MM.1S (cell line): ENCODE measurements at regions not wholly inside any gene's neighbourhood (a gene's known extent, or its start where the extent isn't known, plus 50 kb on each side); places are given as distances from the start of the nearest gene placed in this dataset.

Source experiments
- DNase-seq: peaks from one replicate; pipeline ENCODE4 v3.0.0-alpha.2; 2015
- H2AFZ ChIP-seq: fragments of 300-600 bp; sonication (generic); 2 replicates; pipeline ENCODE4 v1.6.0; 2016; ENCODE audit warnings: antibody characterized with exemption, low read length
- H3F3A ChIP-seq: fragments of 300-600 bp; sonication (generic); 2 replicates; pipeline ENCODE4 v1.6.1; 2016; ENCODE audit warnings: mild to moderate bottlenecking, antibody characterized with exemption, low read length, moderate library complexity, mixed read lengths; ENCODE audit not compliant: insufficient read depth
- H3K27ac ChIP-seq: fragments of 300-600 bp; sonication (generic); 2 replicates; pipeline ENCODE4 v1.5.1; 2016; ENCODE audit warnings: mild to moderate bottlenecking, low read length
- H3K27me3 ChIP-seq: fragments of 300-600 bp; sonication (generic); replicated peaks from 2 replicates; pipeline ENCODE4 v1.6.0; 2016; ENCODE audit warnings: low read length; ENCODE audit not compliant: insufficient read depth
- H3K36me3 ChIP-seq: fragments of 300-600 bp; sonication (generic); replicated peaks from 2 replicates; pipeline ENCODE4 v1.6.1; 2016; ENCODE audit warnings: mild to moderate bottlenecking, low read length, mixed read lengths; ENCODE audit not compliant: insufficient read depth
- H3K4me1 ChIP-seq: fragments of 300-600 bp; sonication (generic); 2 replicates; pipeline ENCODE4 v1.6.1; 2016; ENCODE audit warnings: low read length, mixed read lengths
- H3K4me2 ChIP-seq: fragments of 300-600 bp; sonication (generic); 2 replicates; pipeline ENCODE4 v1.6.0; 2016; ENCODE audit warnings: low read depth, low read length
- H3K4me3 ChIP-seq: fragments of 300-600 bp; sonication (generic); 2 replicates; pipeline ENCODE4 v1.5.1; 2016; ENCODE audit warnings: low read length, mixed read lengths
- H3K79me2 ChIP-seq: fragments of 300-600 bp; sonication (generic); 2 replicates; pipeline ENCODE4 v1.6.1; 2016; ENCODE audit warnings: mixed run types, low read length, mixed read lengths
- H3K9ac ChIP-seq: fragments of 300-600 bp; sonication (generic); 2 replicates; pipeline ENCODE4 v1.6.1; 2016; ENCODE audit warnings: low read length, mixed read lengths
- H3K9me2 ChIP-seq: fragments of 300-600 bp; sonication (generic); replicated peaks from 2 replicates; pipeline ENCODE4 v1.6.1; 2016; ENCODE audit warnings: mild to moderate bottlenecking, low read length, mixed read lengths; ENCODE audit not compliant: insufficient read depth
- H3K9me3 ChIP-seq: fragments of 300-600 bp; sonication (generic); replicated peaks from 2 replicates; pipeline ENCODE4 v1.6.1; 2016; ENCODE audit warnings: mild to moderate bottlenecking, low read length, mixed read lengths; ENCODE audit not compliant: insufficient read depth
- H4K20me1 ChIP-seq: fragments of 300-600 bp; sonication (generic); 2 replicates; pipeline ENCODE4 v1.6.1; 2016; ENCODE audit warnings: mild to moderate bottlenecking, low read length, moderate library complexity, mixed read lengths; ENCODE audit not compliant: insufficient read depth
- CTCF ChIP-seq: fragments of 300-600 bp; sonication (generic); IDR thresholded peaks from 2 replicates; pipeline ENCODE4 v1.5.1; 2016; ENCODE audit warnings: antibody characterized with exemption, low read length, mixed read lengths
- EZH2 ChIP-seq: fragments of 300-600 bp; sonication (generic); optimal IDR thresholded peaks from 2 replicates; pipeline ENCODE3; 2017; ENCODE audit warnings: low read depth, mild to moderate bottlenecking, antibody characterized with exemption, low read length, mixed read lengths
- EZH2phosphoT487 ChIP-seq: fragments of 300-600 bp; sonication (generic); IDR thresholded peaks from 2 replicates; pipeline ENCODE4 v1.6.1; 2018; ENCODE audit warnings: antibody characterized with exemption, low read length

DNA sequence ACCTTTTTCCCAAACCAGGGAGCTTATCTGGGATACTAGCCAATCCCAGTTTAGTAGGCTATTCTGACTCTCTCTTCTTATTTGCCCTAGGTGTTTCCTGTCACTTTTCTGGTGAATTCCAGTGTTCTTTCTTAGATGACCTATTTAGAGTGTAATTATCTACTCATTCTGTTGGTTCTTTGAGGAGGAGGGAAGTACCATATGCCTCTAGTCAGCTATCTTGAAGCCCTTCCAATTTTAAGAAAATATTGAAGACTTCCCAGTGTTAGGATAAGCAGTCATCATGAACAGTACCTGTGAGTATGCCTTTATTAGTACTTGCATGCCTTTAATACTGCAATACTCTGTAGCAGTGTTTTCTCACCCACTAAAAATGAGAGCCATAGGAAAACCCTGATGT lies 724.3 kb upstream of the SLITRK1 start:
- H3K4me1 ChIP-seq, result no peaks in the 10 kb centered on the region
- no peaks in the 10 kb centered on the region for H3K9me2 ChIP-seq
- no peak overlapping the region for H3K4me3 ChIP-seq
- no peak overlapping the region for H3K9ac ChIP-seq
- H2AFZ ChIP-seq, result no peak overlapping the region
- no peaks in the 10 kb centered on the region for H3K36me3 ChIP-seq
- TF ChIP-seq CTCF (no peak), EZH2 (no peak), EZH2phosphoT487 (no peak)
- no peaks in the 10 kb centered on the region for H3K79me2 ChIP-seq
- H3F3A ChIP-seq, result no peaks in the 10 kb centered on the region
- no peak overlapping the region for H3K27ac ChIP-seq
- no peaks in the 10 kb centered on the region for H3K27me3 ChIP-seq
- H4K20me1 ChIP-seq, result no peaks in the 10 kb centered on the region
- H3K4me2 ChIP-seq, result no peak overlapping the region
- no peaks in the 10 kb centered on the region for H3K9me3 ChIP-seq
- no peak for DNase-seq

GRCh38 chr13:84605927-84606326 lies 723.7 kb upstream of the SLITRK1 start:
- no peak for DNase-seq
- Histone ChIP-seq H3K27ac (no peak overlapping the region), H4K20me1 (no peaks in the 10 kb centered on the region), H3F3A (no peaks in the 10 kb centered on the region), H3K9me3 (no peaks in the 10 kb centered on the region), H3K9me2 (no peaks in the 10 kb centered on the region), H3K4me2 (no peak overlapping the region), H3K4me3 (no peak overlapping the region), H3K4me1 (no peaks in the 10 kb centered on the region), H3K79me2 (no peaks in the 10 kb centered on the region), H3K36me3 (no peaks in the 10 kb centered on the region), H3K27me3 (no peaks in the 10 kb centered on the region), H2AFZ (no peak overlapping the region), H3K9ac (no peak overlapping the region)
- TF ChIP-seq EZH2phosphoT487 (no peak), CTCF (no peak), EZH2 (no peak)

- H3K9me3 ChIP-seq, result no peaks in the 10 kb centered on the region
- no peak for TF ChIP-seq CTCF
- TF ChIP-seq EZH2, result no peak
- no peak for TF ChIP-seq EZH2phosphoT487
- no peak overlapping the region for H3K4me2 ChIP-seq
- no peaks in the 10 kb centered on the region for H3K27me3 ChIP-seq
- H3K9me2 ChIP-seq, result no peaks in the 10 kb centered on the region
- no peaks in the 10 kb centered on the region for H3F3A ChIP-seq
- no peaks in the 10 kb centered on the region for H3K79me2 ChIP-seq
- H3K4me1 ChIP-seq, result no peaks in the 10 kb centered on the region
- no peaks in the 10 kb centered on the region for H3K36me3 ChIP-seq
- H4K20me1 ChIP-seq, result no peaks in the 10 kb centered on the region
- H3K4me3 ChIP-seq, result no peak overlapping the region
- no peak overlapping the region for H3K9ac ChIP-seq
- no peak for DNase-seq
- no peak overlapping the region for H2AFZ ChIP-seq
- no peak overlapping the region for H3K27ac ChIP-seq
Observed at GRCh38 chr13:84591444-84591843, 709.2 kb upstream of the SLITRK1 start.
